OCI-LY1 (cell line): ENCODE measurements at regions not wholly inside any gene's neighbourhood (a gene's known extent, or its start where the extent isn't known, plus 50 kb on each side); places are given as distances from the start of the nearest gene placed in this dataset.

ENCODE experiments used
- H2AFZ ChIP-seq: fragments of 200-600 bp; sonication (generic), shearing (Covaris generic); 2 replicates; pipeline ENCODE4 v1.6.0; 2014; ENCODE audit warnings: antibody characterized with exemption, mild to moderate bottlenecking, low read length
- H3F3A ChIP-seq: fragments of 200-600 bp; sonication (generic), shearing (Covaris generic); 2 replicates; pipeline ENCODE4 v1.6.0; 2014; ENCODE audit warnings: mild to moderate bottlenecking, antibody characterized with exemption, low read length, moderate library complexity; ENCODE audit not compliant: insufficient read depth
- H3K27ac ChIP-seq: fragments of 200-600 bp; sonication (generic); 2 replicates; pipeline ENCODE4 v1.5.1; 2014; ENCODE audit warnings: low read length, mixed run types, mild to moderate bottlenecking, low read depth; ENCODE audit not compliant: poor library complexity, severe bottlenecking
- H3K27me3 ChIP-seq: fragments of 200-600 bp; sonication (generic); 2 replicates; pipeline ENCODE4 v1.6.0; 2014; ENCODE audit warnings: antibody characterized with exemption, mild to moderate bottlenecking, low read length, moderate library complexity; ENCODE audit not compliant: insufficient read depth
- H3K36me3 ChIP-seq: fragments of 200-600 bp; sonication (generic); 2 replicates; pipeline ENCODE4 v1.6.1; 2014; ENCODE audit warnings: mild to moderate bottlenecking, antibody characterized with exemption, low read length, moderate library complexity, mixed read lengths; ENCODE audit not compliant: insufficient read depth
- H3K4me1 ChIP-seq: fragments of 200-600 bp; sonication (generic); 2 replicates; pipeline ENCODE4 v1.5.1; 2014; ENCODE audit warnings: mild to moderate bottlenecking, low read length, moderate library complexity; ENCODE audit not compliant: insufficient read depth, severe bottlenecking
- H3K4me2 ChIP-seq: fragments of 200-600 bp; sonication (generic), shearing (Covaris generic); 2 replicates; pipeline ENCODE4 v1.6.1; 2014; ENCODE audit warnings: low read length
- H3K4me3 ChIP-seq: fragments of 200-600 bp; sonication (generic); 2 replicates; pipeline ENCODE4 v1.5.1; 2014; ENCODE audit warnings: low read length, low read depth, mild to moderate bottlenecking, mixed read lengths; ENCODE audit not compliant: poor library complexity, severe bottlenecking
- H3K79me2 ChIP-seq: fragments of 200-600 bp; shearing (Covaris generic); 2 replicates; pipeline ENCODE4 v1.6.1; 2016; ENCODE audit warnings: mixed run types, low read length, mixed read lengths; ENCODE audit not compliant: insufficient read depth
- H3K9ac ChIP-seq: fragments of 200-600 bp; sonication (generic), shearing (Covaris generic); 2 replicates; pipeline ENCODE4 v1.6.1; 2014; ENCODE audit warnings: mild to moderate bottlenecking, low read length, mixed read lengths
- H3K9me2 ChIP-seq: fragments of 200-600 bp; sonication (generic), shearing (Covaris generic); 2 replicates; pipeline ENCODE4 v1.6.1; 2014; ENCODE audit warnings: low read depth, mild to moderate bottlenecking, low read length, mixed read lengths
- H3K9me3 ChIP-seq: fragments of 200-600 bp; shearing (Covaris generic); 2 replicates; pipeline ENCODE4 v1.6.1; 2014; ENCODE audit warnings: low read length, mixed read lengths
- H4K20me1 ChIP-seq: fragments of 200-600 bp; sonication (generic), shearing (Covaris generic); 2 replicates; pipeline ENCODE4 v1.6.0; 2016; ENCODE audit warnings: mild to moderate bottlenecking, low read length; ENCODE audit not compliant: insufficient read depth
- CTCF ChIP-seq: fragments of 200-600 bp; sonication (generic), shearing (Covaris generic); IDR thresholded peaks from 2 replicates; pipeline ENCODE4 v1.5.1; 2017; ENCODE audit warnings: mild to moderate bottlenecking, antibody characterized with exemption, low read length, moderate library complexity, mixed read lengths
- EZH2 ChIP-seq: fragments of 200-600 bp; sonication (generic), shearing (Covaris generic); IDR thresholded peaks from 2 replicates; pipeline ENCODE4 v1.8.0; 2017; ENCODE audit warnings: borderline replicate concordance, mixed run types, mild to moderate bottlenecking, antibody characterized with exemption, low read length, moderate library complexity, mixed read lengths

DNA sequence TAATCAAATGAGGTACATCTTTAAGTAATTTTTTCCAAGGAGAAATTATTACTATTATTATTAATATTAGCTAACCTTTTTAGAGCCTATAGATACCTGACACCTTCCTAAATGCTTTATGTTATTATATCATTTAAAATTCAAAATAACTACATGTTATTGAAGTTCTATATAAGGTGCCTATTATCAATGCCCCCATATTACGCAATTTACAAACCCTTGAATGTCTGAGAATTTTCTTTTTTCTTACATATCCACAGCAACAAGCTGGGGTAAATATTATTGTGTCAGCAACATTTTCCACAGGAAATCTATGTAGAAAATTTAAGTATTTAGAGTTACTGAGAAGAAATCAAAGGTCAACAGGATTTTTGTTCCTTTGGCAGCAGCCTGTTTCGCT is 327.3 kb downstream of the NXPE2 start:
- Histone ChIP-seq H3K4me1 (no peaks in the 10 kb centered on the region), H3F3A (no peaks in the 10 kb centered on the region), H3K27ac (no peak overlapping the region), H3K9ac (no peak overlapping the region), H3K4me3 (no peak overlapping the region), H3K36me3 (no peaks in the 10 kb centered on the region), H3K27me3 (no peaks in the 10 kb centered on the region), H2AFZ (no peak overlapping the region), H3K9me2 (no peaks in the 10 kb centered on the region), H3K79me2 (no peaks in the 10 kb centered on the region), H4K20me1 (no peaks in the 10 kb centered on the region), H3K4me2 (no peak overlapping the region), H3K9me3 (no peaks in the 10 kb centered on the region)
- TF ChIP-seq EZH2 (no peak), CTCF (no peak)

DNA sequence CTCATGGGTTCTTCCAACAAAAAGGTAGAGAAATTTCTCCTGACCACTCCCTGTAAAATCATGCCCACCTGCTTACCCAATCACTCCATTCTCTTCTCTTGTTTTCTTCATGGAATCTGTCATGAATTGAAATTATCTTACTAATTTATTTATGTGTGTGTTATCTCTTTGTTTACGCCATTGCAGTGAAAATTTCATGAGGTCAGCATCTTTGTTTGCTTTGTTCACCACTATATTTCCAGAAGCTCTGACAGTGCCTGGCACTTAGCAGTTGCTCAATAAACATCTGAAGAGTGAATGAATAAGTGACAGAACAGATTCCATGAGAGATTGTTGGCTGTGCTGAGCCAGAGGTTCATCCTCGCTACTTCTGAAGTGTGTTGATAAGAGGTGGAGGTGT is 329.5 kb downstream of the NXPE2 start:
- Histone ChIP-seq H3K27ac (no peak overlapping the region), H3K27me3 (no peaks in the 10 kb centered on the region), H4K20me1 (no peaks in the 10 kb centered on the region), H3K9me2 (no peaks in the 10 kb centered on the region), H3K9me3 (no peaks in the 10 kb centered on the region), H3K79me2 (no peaks in the 10 kb centered on the region), H3F3A (no peaks in the 10 kb centered on the region), H3K9ac (no peak overlapping the region), H3K4me1 (no peaks in the 10 kb centered on the region), H3K36me3 (no peaks in the 10 kb centered on the region), H3K4me3 (no peak overlapping the region), H2AFZ (no peak overlapping the region), H3K4me2 (no peak overlapping the region)
- TF ChIP-seq CTCF (no peak), EZH2 (no peak)

DNA sequence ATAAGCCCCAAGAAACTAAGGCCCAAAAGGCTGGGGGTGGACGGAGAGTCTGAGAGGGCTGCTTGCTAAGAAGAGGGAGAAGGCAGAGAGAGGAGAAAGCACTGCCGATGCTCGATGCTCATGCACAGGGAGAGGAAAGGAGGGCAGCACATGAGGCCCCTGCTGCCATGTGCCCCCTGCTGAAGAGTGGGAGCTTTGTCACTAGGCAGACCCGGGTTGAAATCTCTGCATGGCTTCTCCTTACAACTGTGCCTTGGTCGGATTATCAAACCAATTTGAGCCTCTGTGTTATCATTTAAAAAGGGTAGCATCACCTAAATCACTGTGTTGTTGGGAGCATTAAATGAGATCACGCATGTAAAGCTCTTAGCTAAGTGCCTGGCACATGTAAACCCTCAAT is 330.5 kb downstream of the NXPE2 start:
- no peak overlapping the region for H3K4me2 ChIP-seq
- H3K79me2 ChIP-seq = no peaks in the 10 kb centered on the region
- H3K9ac ChIP-seq = no peak overlapping the region
- no peaks in the 10 kb centered on the region for H3K9me3 ChIP-seq
- TF ChIP-seq CTCF (no peak), EZH2 (no peak)
- H3K4me1 ChIP-seq = no peaks in the 10 kb centered on the region
- no peaks in the 10 kb centered on the region for H3F3A ChIP-seq
- no peaks in the 10 kb centered on the region for H3K9me2 ChIP-seq
- no peak overlapping the region for H3K4me3 ChIP-seq
- no peaks in the 10 kb centered on the region for H3K27me3 ChIP-seq
- no peak overlapping the region for H2AFZ ChIP-seq
- H3K27ac ChIP-seq = no peak overlapping the region
- H3K36me3 ChIP-seq = no peaks in the 10 kb centered on the region
- H4K20me1 ChIP-seq = no peaks in the 10 kb centered on the region
